H1 (cell line): ENCODE measurements at regions not wholly inside any gene's neighbourhood (a gene's known extent, or its start where the extent isn't known, plus 50 kb on each side); places are given as distances from the start of the nearest gene placed in this dataset.

ENCODE experiments used
- CTCF ChIA-PET: fragments of 300-600 bp; sonication (Branson Sonifier 250); formaldehyde crosslinking; loops from one replicate; lab custom pipeline; 2021; ENCODE audit not compliant: partially characterized antibody; lab: Charles Lee
- POLR2A ChIA-PET: fragments of 300-600 bp; sonication (Branson Sonifier 250); formaldehyde crosslinking; loops from one replicate; lab custom pipeline; 2021; ENCODE audit warnings: inconsistent platforms; ENCODE audit not compliant: partially characterized antibody; lab: Charles Lee
- DNase-seq, 2 experiments: peaks; one replicate each; pipeline versions ENCODE4 v3.0.0 to v3.0.0-alpha.2; 2010 to 2022; ENCODE audit warnings: low spot score in 2 of 2, low read depth in 1 of 2, mixed read lengths in 1 of 2
- FAIRE-seq: peaks from 2 replicates; lab custom pipeline; 2011; peaks lifted over from hg19 to GRCh38; lab: Jason Lieb, UNC
- H2AFZ ChIP-seq: 2 replicates; pipeline ENCODE4 v1.8.1; 2012; ENCODE audit warnings: low read length, inconsistent platforms
- H2AK5ac ChIP-seq: 2 replicates; pipeline ENCODE4 v1.6.1; 2013; ENCODE audit warnings: low read depth, low read length
- H2BK120ac ChIP-seq: replicated peaks from 2 replicates; pipeline ENCODE3; 2013; ENCODE audit warnings: low read depth, low read length, inconsistent platforms
- H2BK12ac ChIP-seq: 2 replicates; pipeline ENCODE4 v1.6.1; 2013; ENCODE audit warnings: low read depth, low read length
- H2BK15ac ChIP-seq: 2 replicates; pipeline ENCODE4 v1.6.1; 2013; ENCODE audit warnings: low read length
- H2BK20ac ChIP-seq: 2 replicates; pipeline ENCODE4 v1.6.1; 2013; ENCODE audit warnings: low read length
- H2BK5ac ChIP-seq: 2 replicates; pipeline ENCODE4 v1.6.1; 2013; ENCODE audit warnings: low read depth, low read length
- H3K14ac ChIP-seq: 2 replicates; pipeline ENCODE4 v1.6.1; 2013; ENCODE audit warnings: inconsistent platforms; ENCODE audit not compliant: insufficient read length
- H3K18ac ChIP-seq: 2 replicates; pipeline ENCODE4 v1.6.1; 2013; ENCODE audit warnings: low read length; ENCODE audit errors: extremely low read depth
- H3K23ac ChIP-seq: 2 replicates; pipeline ENCODE4 v1.6.1; 2013; ENCODE audit warnings: inconsistent platforms; ENCODE audit not compliant: insufficient read length
- H3K23me2 ChIP-seq: 2 replicates; pipeline ENCODE4 v1.6.1; 2013; ENCODE audit warnings: low read depth, low read length
- H3K27ac ChIP-seq: 2 replicates; pipeline ENCODE4 v1.6.1; 2011; ENCODE audit warnings: low read depth, low read length, inconsistent platforms
- H3K27me3 ChIP-seq, 4 experiments: replicated peaks in 1 of 4; 1 replicate in 1 of 4; 2 replicates in 3 of 4; pipeline versions ENCODE4 v1.6.1 to v1.8.1; 2011 to 2013; ENCODE audit warnings: low read length in 3 of 4, mild to moderate bottlenecking in 3 of 4, inconsistent platforms in 2 of 4, mixed read lengths in 2 of 4, moderate library complexity in 1 of 4; ENCODE audit not compliant: control insufficient read depth in 3 of 4, insufficient read depth in 3 of 4; ENCODE audit errors: extremely low read depth in 1 of 4
- H3K36me3 ChIP-seq, 4 experiments: 2 replicates each; pipeline versions ENCODE4 v1.6.1 to v1.8.1; 2011 to 2013; ENCODE audit warnings: mild to moderate bottlenecking in 4 of 4, low read length in 3 of 4, moderate library complexity in 2 of 4, control low read depth in 1 of 4, inconsistent platforms in 1 of 4; ENCODE audit not compliant: insufficient read depth in 4 of 4, control insufficient read depth in 2 of 4
- H3K4ac ChIP-seq: replicated peaks from 2 replicates; pipeline ENCODE3; 2013; ENCODE audit warnings: low read length, low read depth, mixed read lengths, inconsistent platforms; ENCODE audit not compliant: insufficient read length
- H3K4me1 ChIP-seq, 4 experiments: replicated peaks in 1 of 4; 1 replicate in 1 of 4; 2 replicates in 3 of 4; pipeline versions ENCODE4 v1.6.1 to v1.8.1; 2011 to 2013; ENCODE audit warnings: low read length in 3 of 4, inconsistent platforms in 2 of 4, mixed read lengths in 1 of 4; ENCODE audit not compliant: insufficient read depth in 4 of 4, control insufficient read depth in 3 of 4
- H3K4me2 ChIP-seq, 2 experiments: 2 replicates each; pipeline versions ENCODE4 v1.6.1 to v1.8.1; 2011 to 2013; ENCODE audit warnings: low read depth in 2 of 2, low read length in 2 of 2, control low read depth in 1 of 2, inconsistent platforms in 1 of 2, mild to moderate bottlenecking in 1 of 2; ENCODE audit not compliant: insufficient read depth in 1 of 2
- H3K4me3 ChIP-seq, 4 experiments: fragments of 200-600, 300-600 bp in 1 of 4; sonication (generic), shearing (Covaris generic), sonication (Bioruptor Twin) in 1 of 4; 2 replicates each; pipeline versions ENCODE4 v1.5.1 to v1.8.1; 2011 to 2016; ENCODE audit warnings: low read length in 4 of 4, low read depth in 3 of 4, control low read depth in 2 of 4, inconsistent platforms in 2 of 4, mild to moderate bottlenecking in 2 of 4, mixed read lengths in 1 of 4, moderate library complexity in 1 of 4; ENCODE audit not compliant: insufficient read depth in 2 of 4; ENCODE audit errors: extremely low read depth in 1 of 4
- H3K56ac ChIP-seq: replicated peaks from 2 replicates; pipeline ENCODE3; 2013; ENCODE audit warnings: low read depth, mild to moderate bottlenecking, mixed read lengths, low read length, inconsistent platforms; ENCODE audit not compliant: insufficient read length
- H3K79me1 ChIP-seq: 2 replicates; pipeline ENCODE4 v1.6.1; 2013; ENCODE audit warnings: low read depth, low read length, control low read depth
- H3K79me2 ChIP-seq, 2 experiments: 2 replicates each; pipeline versions ENCODE4 v1.6.1 to v1.8.1; 2012 to 2013; ENCODE audit warnings: low read length in 2 of 2, mild to moderate bottlenecking in 2 of 2, inconsistent platforms in 1 of 2; ENCODE audit not compliant: insufficient read depth in 2 of 2, control insufficient read depth in 1 of 2
- H3K9ac ChIP-seq, 4 experiments: replicated peaks in 1 of 4; 1 replicate in 1 of 4; 2 replicates in 3 of 4; pipeline versions ENCODE4 v1.6.1 to v1.8.1; 2011 to 2013; ENCODE audit warnings: low read depth in 3 of 4, low read length in 3 of 4, control low read depth in 2 of 4, mild to moderate bottlenecking in 2 of 4, moderate library complexity in 2 of 4, inconsistent platforms in 1 of 4; ENCODE audit errors: extremely low read depth in 1 of 4
- H3K9me3 ChIP-seq, 2 experiments: 2 replicates each; pipeline versions ENCODE4 v1.6.1 to v1.8.1; 2012 to 2013; ENCODE audit warnings: mild to moderate bottlenecking in 2 of 2, moderate library complexity in 2 of 2, control low read depth in 1 of 2, inconsistent platforms in 1 of 2, low read depth in 1 of 2, low read length in 1 of 2, mixed read lengths in 1 of 2; ENCODE audit not compliant: insufficient read depth in 2 of 2
- H4K20me1 ChIP-seq, 2 experiments: replicated peaks in 1 of 2; 2 replicates each; pipeline versions ENCODE3 to v1.8.1; 2011 to 2013; ENCODE audit warnings: inconsistent platforms in 2 of 2, low read length in 2 of 2, mild to moderate bottlenecking in 1 of 2; ENCODE audit not compliant: insufficient read depth in 2 of 2, control insufficient read depth in 1 of 2
- H4K5ac ChIP-seq: 2 replicates; pipeline ENCODE4 v1.6.1; 2013; ENCODE audit warnings: low read length, low read depth, mixed read lengths, inconsistent platforms; ENCODE audit not compliant: insufficient read length
- H4K8ac ChIP-seq: 2 replicates; pipeline ENCODE4 v1.8.0; 2013; ENCODE audit warnings: mild to moderate bottlenecking, moderate library complexity, low read length, inconsistent platforms; ENCODE audit not compliant: insufficient read depth; ENCODE audit errors: extremely low read depth
- H4K91ac ChIP-seq: replicated peaks from 2 replicates; pipeline ENCODE3; 2013; ENCODE audit warnings: low read length, mixed read lengths, inconsistent platforms; ENCODE audit not compliant: insufficient read length
- BACH1 ChIP-seq: IDR thresholded peaks from 2 replicates; pipeline ENCODE4 v1.6.1; 2012; ENCODE audit warnings: low read length, improper control_type of control experiment
- CBX8 ChIP-seq: fragments of 300-800, 300-1000 bp; sonication (generic); IDR thresholded peaks from 2 replicates; pipeline ENCODE4 v1.7.1; 2016; ENCODE audit warnings: low read depth, low read length, borderline replicate concordance
- CEBPB ChIP-seq: IDR thresholded peaks from 2 replicates; pipeline ENCODE4 v1.6.1; 2012; ENCODE audit warnings: low read depth, low read length
- CHD2 ChIP-seq: IDR thresholded peaks from 2 replicates; pipeline ENCODE4 v1.6.1; 2012; ENCODE audit warnings: low read length, improper control_type of control experiment
- CTBP2 ChIP-seq: IDR thresholded peaks from 2 replicates; pipeline ENCODE4 v1.7.0; 2011; ENCODE audit warnings: borderline replicate concordance, mild to moderate bottlenecking, moderate library complexity, mixed read lengths, low read length; ENCODE audit not compliant: insufficient read depth, insufficient read length
- CTCF ChIP-seq, 3 experiments: IDR thresholded peaks; 1 replicate in 2 of 3; 2 replicates in 1 of 3; pipeline versions ENCODE4 v1.5.1 to v1.6.1; 2011; ENCODE audit warnings: low read length in 3 of 3, mild to moderate bottlenecking in 3 of 3, inconsistent platforms in 2 of 3, low read depth in 1 of 3, moderate library complexity in 1 of 3; ENCODE audit not compliant: insufficient read depth in 1 of 3; ENCODE audit errors: control extremely low read depth in 1 of 3
- GABPA ChIP-seq: IDR thresholded peaks from 2 replicates; pipeline ENCODE4 v1.6.1; 2011; ENCODE audit warnings: mild to moderate bottlenecking, low read length, moderate library complexity, borderline replicate concordance; ENCODE audit not compliant: insufficient read depth
- HDAC6 ChIP-seq: IDR thresholded peaks from one replicate; pipeline ENCODE4 v1.7.1; 2012; ENCODE audit warnings: low read depth, mild to moderate bottlenecking, inconsistent platforms, low read length, moderate library complexity
- SIRT6 ChIP-seq: IDR thresholded peaks from one replicate; pipeline ENCODE4 v1.7.1; 2012; ENCODE audit warnings: low read length, inconsistent platforms
- SP2 ChIP-seq: IDR thresholded peaks from 2 replicates; pipeline ENCODE4 v1.6.1; 2012; ENCODE audit warnings: mild to moderate bottlenecking, low read length, inconsistent platforms
- TEAD4 ChIP-seq: IDR thresholded peaks from 2 replicates; pipeline ENCODE4 v1.6.1; 2012; ENCODE audit warnings: low read depth, low read length, inconsistent platforms, mixed read lengths
- USF2 ChIP-seq: IDR thresholded peaks from 2 replicates; pipeline ENCODE4 v1.6.1; 2011; ENCODE audit warnings: low read length, improper control_type of control experiment
- WGBS, 2 experiments: shearing (Covaris generic) in 1 of 2; methylation state at CpG; one replicate each; pipeline versions ENCODE4 v1.1.6 to v1.1.7; 2013 to 2015; ENCODE audit warnings: low lambda C conversion rate in 2 of 2, mixed read lengths in 2 of 2, inconsistent platforms in 1 of 2, low coverage in 1 of 2, missing lambda C conversion rate in 1 of 2; ENCODE audit not compliant: insufficient replicate concordance in 2 of 2, insufficient coverage in 1 of 2, insufficient read length in 1 of 2; ENCODE audit errors: extremely low coverage in 1 of 2, missing lambda C conversion rate in 1 of 2; 5-methylcytosine and 5-hydroxymethylcytosine counted together

GRCh38 chr10:2784766-2785165 lies 282.6 kb upstream of the PFKP start:
- Histone ChIP-seq H3K36me3 (no peaks in the 10 kb centered on the region; a peak in 1 of 8 replicates), H4K5ac (no peak overlapping the region), H3K23ac (no peak overlapping the region), H3K56ac (no peak overlapping the region), H3K9ac (no peak overlapping the region), H4K8ac (no peak overlapping the region), H3K4ac (no peak overlapping the region), H3K23me2 (no peaks in the 10 kb centered on the region), H3K79me2 (no peaks in the 10 kb centered on the region), H3K27me3 (no peaks in the 10 kb centered on the region), H3K18ac (no peak overlapping the region), H2AK5ac (no peak overlapping the region), H3K79me1 (no peaks in the 10 kb centered on the region), H2AFZ (no peak overlapping the region), H4K20me1 (no peaks in the 10 kb centered on the region), H2BK15ac (no peak overlapping the region), H3K4me2 (no peak overlapping the region), H3K4me1 (no peaks in the 10 kb centered on the region), H3K14ac (no peak overlapping the region), H3K9me3 (no peaks in the 10 kb centered on the region), H3K4me3 (no peak overlapping the region), H2BK5ac (no peak overlapping the region), H3K27ac (no peak overlapping the region), H2BK20ac (no peak overlapping the region), H4K91ac (no peak overlapping the region), H2BK12ac (no peak overlapping the region), H2BK120ac (no peak overlapping the region)
- DNase-seq: no peak
- no peak for FAIRE-seq
- ChIA-PET POLR2A (no interaction called here), CTCF (interaction anchor here (0.8 to 1.4 kb wide), 2 partner anchors 20 to 166 kb away, joined by 4 read pairs; no protein-coding TSS in a partner anchor)
- WGBS, 2 experiments: 89% methylated on average over 7 of the region's 7 CpGs; no CpG with 5 or more reads in 1 of the 2 experiments
- TF ChIP-seq CEBPB (no peak), USF2 (no peak), SIRT6 (no peak), CTBP2 (no peak), SP2 (no peak), TEAD4 (no peak), CBX8 (no peak), CTCF (IDR thresholded peaks at IDR 0.05; ENCODE audit: control extremely low read depth in 1 of 3, insufficient read depth in 1 of 3, low read depth in 1 of 3, low read length in 3 of 3) (no peak), HDAC6 (no peak), GABPA (no peak), BACH1 (no peak), CHD2 (no peak)
